H9 (cell line): ENCODE measurements at regions not wholly inside any gene's neighbourhood (a gene's known extent, or its start where the extent isn't known, plus 50 kb on each side); places are given as distances from the start of the nearest gene placed in this dataset.

ENCODE experiments used
- DNase-seq: peaks from one replicate; pipeline ENCODE4 v3.0.0-alpha.2; 2017
- H2AFZ ChIP-seq: one replicate; pipeline ENCODE4 v1.6.1; 2013; ENCODE audit warnings: mild to moderate bottlenecking, low read length, control low read depth, moderate library complexity
- H2AK5ac ChIP-seq: 2 replicates; pipeline ENCODE4 v1.6.1; 2013; ENCODE audit warnings: low read length, control low read depth, mixed read lengths; ENCODE audit not compliant: insufficient read length
- H2BK120ac ChIP-seq: one replicate; pipeline ENCODE4 v1.6.1; 2013; ENCODE audit warnings: low read depth, mild to moderate bottlenecking, low read length, control low read depth, inconsistent platforms; ENCODE audit not compliant: poor library complexity, severe bottlenecking
- H2BK12ac ChIP-seq: 2 replicates; pipeline ENCODE4 v1.6.1; 2013; ENCODE audit warnings: low read length, control low read depth, mixed read lengths, low read depth; ENCODE audit not compliant: insufficient read length
- H2BK15ac ChIP-seq: 2 replicates; pipeline ENCODE4 v1.6.1; 2013; ENCODE audit warnings: low read depth, low read length, control low read depth
- H2BK20ac ChIP-seq: one replicate; pipeline ENCODE4 v1.6.1; 2013; ENCODE audit warnings: low read depth, mild to moderate bottlenecking, low read length, control low read depth, inconsistent platforms; ENCODE audit not compliant: poor library complexity, severe bottlenecking
- H2BK5ac ChIP-seq: 2 replicates; pipeline ENCODE4 v1.6.1; 2013; ENCODE audit warnings: low read length, control low read depth, mixed read lengths; ENCODE audit not compliant: insufficient read length
- H3K14ac ChIP-seq: 2 replicates; pipeline ENCODE4 v1.6.1; 2013; ENCODE audit warnings: low read length, control low read depth; ENCODE audit not compliant: insufficient read depth
- H3K18ac ChIP-seq: 2 replicates; pipeline ENCODE4 v1.6.1; 2013; ENCODE audit warnings: low read depth, mild to moderate bottlenecking, mixed read lengths, low read length, control low read depth; ENCODE audit not compliant: insufficient read length
- H3K23ac ChIP-seq: 2 replicates; pipeline ENCODE4 v1.6.1; 2013; ENCODE audit warnings: low read length, control low read depth, mixed read lengths, low read depth; ENCODE audit not compliant: insufficient read length
- H3K23me2 ChIP-seq: 2 replicates; pipeline ENCODE4 v1.6.1; 2013; ENCODE audit warnings: low read depth, mild to moderate bottlenecking, mixed read lengths, low read length, control low read depth; ENCODE audit not compliant: insufficient read length, poor library complexity, severe bottlenecking
- H3K27ac ChIP-seq: 2 replicates; pipeline ENCODE4 v1.5.1; 2013; ENCODE audit warnings: low read length, control low read depth, mixed read lengths, low read depth; ENCODE audit not compliant: insufficient read length
- H3K27me3 ChIP-seq: 2 replicates; pipeline ENCODE4 v1.6.1; 2013; ENCODE audit warnings: low read length, control low read depth, inconsistent platforms; ENCODE audit not compliant: insufficient read depth
- H3K4ac ChIP-seq: 2 replicates; pipeline ENCODE4 v1.6.1; 2013; ENCODE audit warnings: low read depth, mild to moderate bottlenecking, control low read depth, inconsistent platforms, low read length, moderate library complexity
- H3K4me1 ChIP-seq: 2 replicates; pipeline ENCODE4 v1.6.1; 2013; ENCODE audit warnings: low read length, control low read depth, inconsistent platforms; ENCODE audit not compliant: insufficient read depth
- H3K4me2 ChIP-seq: 2 replicates; pipeline ENCODE4 v1.6.1; 2013; ENCODE audit warnings: low read length, control low read depth, mixed read lengths; ENCODE audit not compliant: insufficient read length, insufficient read depth
- H3K56ac ChIP-seq: 2 replicates; pipeline ENCODE4 v1.6.1; 2013; ENCODE audit warnings: low read depth, mild to moderate bottlenecking, mixed read lengths, low read length, control low read depth; ENCODE audit not compliant: insufficient read length
- H3K79me1 ChIP-seq: 2 replicates; pipeline ENCODE4 v1.6.1; 2013; ENCODE audit warnings: low read depth, mild to moderate bottlenecking, moderate library complexity, low read length, control low read depth, inconsistent platforms; ENCODE audit not compliant: insufficient read depth, poor library complexity, severe bottlenecking
- H3K79me2 ChIP-seq: 2 replicates; pipeline ENCODE4 v1.6.1; 2013; ENCODE audit warnings: low read length, control low read depth, inconsistent platforms; ENCODE audit not compliant: insufficient read depth
- H3K9ac ChIP-seq: 2 replicates; pipeline ENCODE4 v1.6.1; 2013; ENCODE audit warnings: low read length, control low read depth, mixed read lengths; ENCODE audit not compliant: insufficient read length; ENCODE audit errors: extremely low read depth
- H3K9me3 ChIP-seq: one replicate; pipeline ENCODE4 v1.6.1; 2013; ENCODE audit warnings: low read depth, low read length, inconsistent platforms; ENCODE audit not compliant: control insufficient read depth
- H3T11ph ChIP-seq: one replicate; pipeline ENCODE4 v1.6.1; 2013; ENCODE audit warnings: mild to moderate bottlenecking, low read length, control low read depth, inconsistent platforms
- H4K20me1 ChIP-seq: one replicate; pipeline ENCODE4 v1.6.1; 2013; ENCODE audit not compliant: control insufficient read depth, insufficient read length, insufficient read depth
- H4K5ac ChIP-seq: 2 replicates; pipeline ENCODE4 v1.6.1; 2013; ENCODE audit warnings: low read depth, mild to moderate bottlenecking, mixed read lengths, low read length, control low read depth; ENCODE audit not compliant: insufficient read length
- H4K8ac ChIP-seq: replicated peaks from 2 replicates; pipeline ENCODE4 v1.6.1; 2013; ENCODE audit warnings: low read length, control low read depth, mixed read lengths, low read depth; ENCODE audit not compliant: insufficient read length
- H4K91ac ChIP-seq: 2 replicates; pipeline ENCODE4 v1.6.1; 2013; ENCODE audit warnings: low read depth, mild to moderate bottlenecking, moderate library complexity, mixed read lengths, low read length, control low read depth; ENCODE audit not compliant: insufficient read length
- H3K27ac Mint-ChIP-seq, 3 experiments: 2 replicates in 2 of 3; 3 replicates in 1 of 3; pipeline ENCODE4 v1.8.0; 2020 to 2021; ENCODE audit warnings: mixed read lengths in 3 of 3, mild to moderate bottlenecking in 1 of 3, moderate library complexity in 1 of 3
- H3K27me3 Mint-ChIP-seq: 2 replicates; pipeline ENCODE4 v1.8.0; 2021; ENCODE audit warnings: low read depth, mild to moderate bottlenecking, moderate library complexity, mixed read lengths
- H3K36me3 Mint-ChIP-seq, 3 experiments: 2 replicates in 2 of 3; 3 replicates in 1 of 3; pipeline ENCODE4 v1.8.0; 2020 to 2021; ENCODE audit warnings: low read depth in 3 of 3, mixed read lengths in 3 of 3; ENCODE audit not compliant: insufficient read depth in 1 of 3
- H3K4me1 Mint-ChIP-seq, 2 experiments: 2 replicates each; pipeline ENCODE4 v1.8.0; 2020; ENCODE audit warnings: mixed read lengths in 2 of 2
- H3K4me3 Mint-ChIP-seq, 2 experiments: 2 replicates in 1 of 2; 3 replicates in 1 of 2; pipeline ENCODE4 v1.8.0; 2020 to 2021; ENCODE audit warnings: mild to moderate bottlenecking in 2 of 2, mixed read lengths in 2 of 2, moderate library complexity in 1 of 2
- H3K9me3 Mint-ChIP-seq, 2 experiments: 2 replicates in 1 of 2; 3 replicates in 1 of 2; pipeline ENCODE4 v1.8.0; 2020; ENCODE audit warnings: mild to moderate bottlenecking in 2 of 2, mixed read lengths in 2 of 2, moderate library complexity in 1 of 2
- WGBS: extraction: QIAGEN DNeasy Blood & Tissue Kit; methylation state at CpG from one replicate; pipeline ENCODE4 v1.1.7; 2013; ENCODE audit warnings: missing lambda C conversion rate, low lambda C conversion rate, mixed read lengths; ENCODE audit not compliant: insufficient read length; ENCODE audit errors: extremely low coverage; 5-methylcytosine and 5-hydroxymethylcytosine counted together
- TF ChIP-seq, protein P1 (sequence below): fragments of 200-600 bp; sonication (generic); conservative IDR thresholded peaks from 3 replicates; pipeline ENCODE4 v1.8.0; 2021; ENCODE audit warnings: antibody characterized with exemption, mild to moderate bottlenecking

DNA sequence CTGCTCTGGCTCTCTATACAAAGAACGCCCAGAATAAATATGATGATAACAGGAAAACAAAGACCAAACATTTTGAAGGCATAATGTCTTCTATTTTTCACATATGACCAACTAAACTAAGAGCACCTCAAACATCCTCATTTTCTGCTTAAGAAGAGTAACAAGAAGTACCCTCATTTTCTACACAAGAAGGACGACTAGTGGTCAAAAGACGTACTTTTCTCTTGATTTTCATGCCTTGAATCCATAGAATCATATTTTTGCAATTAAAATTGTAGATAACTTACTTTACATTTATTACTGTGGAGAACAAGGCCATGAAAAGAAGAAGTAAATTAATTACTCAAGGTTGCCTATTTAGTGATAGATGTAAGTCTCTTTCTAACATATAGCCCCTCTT, 358.6 kb downstream of the DUSP6 start:
- H2BK20ac ChIP-seq: no peak overlapping the region
- no peak overlapping the region for H3K56ac ChIP-seq
- H4K91ac ChIP-seq: no peak overlapping the region
- no peaks in the 10 kb centered on the region; the same call in 1 of the 2 replicates for H3K4me1 ChIP-seq
- Mint-ChIP-seq H3K27ac (no peak overlapping the region), H3K36me3 (no peaks in the 10 kb centered on the region), H3K4me1 (peaks cover 9% of the 10 kb centered on the region in 2 experiments), H3K9me3 (no peaks in the 10 kb centered on the region), H3K27me3 (no peaks in the 10 kb centered on the region), H3K4me3 (no peak overlapping the region)
- H2AFZ ChIP-seq: no peak overlapping the region
- no peak overlapping the region for H4K5ac ChIP-seq
- no peak overlapping the region for H3K18ac ChIP-seq
- no peak overlapping the region for H2BK120ac ChIP-seq
- no CpG with 5 or more reads among the region's 3 CpGs for WGBS
- H3T11ph ChIP-seq: no peak overlapping the region
- H4K8ac ChIP-seq: no peak overlapping the region
- no peaks in the 10 kb centered on the region for H3K79me1 ChIP-seq
- no peaks in the 10 kb centered on the region for H3K27me3 ChIP-seq
- TF ChIP-seq, protein P1, sequence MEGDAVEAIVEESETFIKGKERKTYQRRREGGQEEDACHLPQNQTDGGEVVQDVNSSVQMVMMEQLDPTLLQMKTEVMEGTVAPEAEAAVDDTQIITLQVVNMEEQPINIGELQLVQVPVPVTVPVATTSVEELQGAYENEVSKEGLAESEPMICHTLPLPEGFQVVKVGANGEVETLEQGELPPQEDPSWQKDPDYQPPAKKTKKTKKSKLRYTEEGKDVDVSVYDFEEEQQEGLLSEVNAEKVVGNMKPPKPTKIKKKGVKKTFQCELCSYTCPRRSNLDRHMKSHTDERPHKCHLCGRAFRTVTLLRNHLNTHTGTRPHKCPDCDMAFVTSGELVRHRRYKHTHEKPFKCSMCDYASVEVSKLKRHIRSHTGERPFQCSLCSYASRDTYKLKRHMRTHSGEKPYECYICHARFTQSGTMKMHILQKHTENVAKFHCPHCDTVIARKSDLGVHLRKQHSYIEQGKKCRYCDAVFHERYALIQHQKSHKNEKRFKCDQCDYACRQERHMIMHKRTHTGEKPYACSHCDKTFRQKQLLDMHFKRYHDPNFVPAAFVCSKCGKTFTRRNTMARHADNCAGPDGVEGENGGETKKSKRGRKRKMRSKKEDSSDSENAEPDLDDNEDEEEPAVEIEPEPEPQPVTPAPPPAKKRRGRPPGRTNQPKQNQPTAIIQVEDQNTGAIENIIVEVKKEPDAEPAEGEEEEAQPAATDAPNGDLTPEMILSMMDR: peak; percentile 81
- H3K9ac ChIP-seq: no peak overlapping the region
- no peak overlapping the region for H3K14ac ChIP-seq
- H3K23ac ChIP-seq: no peak overlapping the region
- no peak overlapping the region for H2BK12ac ChIP-seq
- H2AK5ac ChIP-seq: no peak overlapping the region
- H4K20me1 ChIP-seq: no peaks in the 10 kb centered on the region
- no peak overlapping the region for H2BK15ac ChIP-seq
- no peak overlapping the region for H3K4me2 ChIP-seq
- H3K4ac ChIP-seq: no peak overlapping the region
- H3K27ac ChIP-seq: no peak overlapping the region
- H3K9me3 ChIP-seq: no peaks in the 10 kb centered on the region
- H3K79me2 ChIP-seq: no peaks in the 10 kb centered on the region
- no peak for DNase-seq
- no peak overlapping the region for H2BK5ac ChIP-seq
- no peaks in the 10 kb centered on the region for H3K23me2 ChIP-seq
